Mesodermal cell (in vitro differentiated cells): ENCODE measurements at regions not wholly inside any gene's neighbourhood (a gene's known extent, or its start where the extent isn't known, plus 50 kb on each side); places are given as distances from the start of the nearest gene placed in this dataset.
"Not testable (repeated sequence)": the region's sequence is repeated elsewhere in the genome, so short reads cannot be mapped to it uniquely, and the experiment has no call there.

Experiments
- H3K27ac ChIP-seq: 2 replicates; pipeline ENCODE4 v1.7.0; 2013; ENCODE audit warnings: mild to moderate bottlenecking, low read depth, low read length, moderate library complexity; ENCODE audit not compliant: severe bottlenecking
- H3K36me3 ChIP-seq: 2 replicates; pipeline ENCODE4 v1.7.1; 2013; ENCODE audit warnings: mild to moderate bottlenecking, low read length, moderate library complexity; ENCODE audit not compliant: control insufficient read depth, insufficient read depth
- H3K4me1 ChIP-seq: one replicate; pipeline ENCODE4 v1.7.1; 2013; ENCODE audit warnings: mild to moderate bottlenecking, low read length; ENCODE audit not compliant: insufficient read depth, control insufficient read depth, poor library complexity, severe bottlenecking
- H3K4me3 ChIP-seq: 2 replicates; pipeline ENCODE4 v1.7.0; 2013; ENCODE audit warnings: low read length, control low read depth, mild to moderate bottlenecking; ENCODE audit not compliant: insufficient read depth, poor library complexity, severe bottlenecking; ENCODE audit errors: extremely low read depth
- H3K9me3 ChIP-seq: 2 replicates; pipeline ENCODE4 v1.7.1; 2013; ENCODE audit warnings: mild to moderate bottlenecking, low read length, moderate library complexity; ENCODE audit not compliant: control insufficient read depth
- WGBS, 2 experiments: methylation state at CpG; one replicate each; pipeline ENCODE4 v1.1.5; 2013; ENCODE audit warnings: missing lambda C conversion rate in 2 of 2; ENCODE audit not compliant: insufficient coverage in 2 of 2; 5-methylcytosine and 5-hydroxymethylcytosine counted together

DNA sequence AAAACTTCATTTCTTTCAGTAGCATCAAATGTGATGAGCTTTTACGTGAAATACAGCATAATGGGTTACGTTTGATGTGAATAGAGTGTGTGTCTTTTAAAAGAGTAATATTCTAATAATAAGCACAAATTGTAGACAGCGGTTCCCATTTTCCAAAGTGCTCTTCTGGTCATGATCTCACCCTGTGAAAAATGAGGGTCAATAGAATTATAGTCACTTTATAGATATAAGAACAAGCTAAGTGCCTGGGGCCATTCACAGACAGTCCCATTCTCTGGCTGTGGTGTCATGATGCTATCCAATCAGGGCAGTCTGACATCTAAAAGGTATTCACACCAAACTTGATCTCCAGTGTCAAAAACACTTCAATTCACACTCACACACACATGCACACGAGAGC lies 830.8 kb upstream of the AUTS2 start:
- Histone ChIP-seq H3K4me3 (no peak overlapping the region), H3K9me3 (peaks cover 8% of the 10 kb centered on the region), H3K27ac (no peak overlapping the region), H3K4me1 (no peaks in the 10 kb centered on the region), H3K36me3 (no peaks in the 10 kb centered on the region)
- 80 to 100% methylated on average over 1 of the region's 4 CpGs for WGBS, 2 experiments

DNA sequence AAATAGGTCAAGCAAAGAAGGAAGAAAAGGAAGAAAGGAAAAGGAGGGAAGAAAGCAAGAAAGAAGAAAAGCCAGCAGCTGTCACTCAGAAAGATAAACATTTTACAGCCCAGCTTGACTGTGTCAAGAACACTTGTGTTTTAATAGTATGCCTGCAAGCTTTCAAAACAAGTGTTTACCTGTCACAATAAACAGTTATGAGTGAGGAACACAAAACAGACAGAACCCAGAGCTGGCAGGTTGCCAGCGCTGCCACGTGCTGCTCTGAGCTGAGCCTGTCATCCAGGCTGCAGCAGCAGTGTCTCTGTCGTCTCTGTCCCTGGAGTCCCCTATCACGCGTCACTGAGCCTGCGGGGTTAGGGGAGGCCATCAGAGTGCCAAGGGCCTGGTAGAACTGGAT lies 827.6 kb upstream of the AUTS2 start:
- H3K27ac ChIP-seq, result peak overlapping the region; percentile 10

DNA sequence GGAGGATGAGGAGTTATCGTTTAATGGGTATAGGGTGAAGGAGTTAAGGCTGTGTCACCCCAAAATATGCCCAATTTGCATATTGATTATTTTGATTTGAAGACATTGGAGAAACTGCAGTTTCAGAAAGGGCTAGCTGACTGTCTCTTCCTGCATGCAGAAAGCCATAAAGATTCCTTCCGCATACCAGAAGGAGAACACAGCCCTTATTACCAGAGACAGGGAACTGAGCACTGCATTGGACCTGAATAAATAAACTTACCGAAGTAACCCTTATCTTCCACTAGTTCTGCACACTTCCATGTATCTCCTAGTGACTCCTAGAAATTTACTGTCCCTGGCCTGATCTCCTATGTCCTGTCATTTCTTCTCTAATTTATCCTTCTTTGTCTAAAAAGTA lies 821.9 kb upstream of the AUTS2 start:
- WGBS, 2 experiments, result 80 to 90% methylated on average over 2 to 3 of the region's 3 CpGs
- Histone ChIP-seq H3K4me3 (no peak overlapping the region), H3K27ac (no peak overlapping the region)

More for the DNA sequence above, 827.6 kb upstream of the AUTS2 start:
- Histone ChIP-seq H3K4me1 (no peaks in the 10 kb centered on the region), H3K4me3 (no peak overlapping the region), H3K9me3 (no peaks in the 10 kb centered on the region), H3K36me3 (no peaks in the 10 kb centered on the region)
- WGBS, 2 experiments, result 81 to 84% methylated on average over 6 of the region's 6 CpGs

DNA sequence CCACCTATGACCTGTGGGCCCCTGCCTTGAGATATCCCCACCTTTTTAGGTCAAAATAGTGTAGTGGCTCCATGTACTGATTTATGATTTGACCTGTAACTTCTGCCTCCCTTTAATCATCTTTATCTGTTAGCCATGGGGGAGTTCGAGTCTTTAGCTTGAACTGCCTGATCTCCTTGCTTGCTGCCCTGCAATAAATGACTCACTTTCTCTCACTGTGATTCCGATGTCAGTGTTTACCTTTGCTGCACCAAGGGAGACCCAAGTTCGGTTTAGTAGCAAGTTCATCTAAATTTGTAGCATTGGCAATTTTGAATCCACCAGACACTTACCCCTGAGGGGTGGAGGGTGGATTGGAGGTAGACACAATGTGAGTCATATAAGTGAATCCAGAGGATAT lies 814.6 kb upstream of the AUTS2 start:
- Histone ChIP-seq H3K4me3 (no peak overlapping the region), H3K9me3 (no peaks in the 10 kb centered on the region), H3K27ac (no peak overlapping the region), H3K4me1 (peaks cover 4% of the 10 kb centered on the region), H3K36me3 (no peaks in the 10 kb centered on the region)
- 70 to 73% methylated on average over 3 of the region's 3 CpGs for WGBS, 2 experiments

More for the DNA sequence above, 821.9 kb upstream of the AUTS2 start:
- Histone ChIP-seq H3K9me3 (no peaks in the 10 kb centered on the region), H3K36me3 (no peaks in the 10 kb centered on the region), H3K4me1 (peaks cover 5% of the 10 kb centered on the region)

DNA sequence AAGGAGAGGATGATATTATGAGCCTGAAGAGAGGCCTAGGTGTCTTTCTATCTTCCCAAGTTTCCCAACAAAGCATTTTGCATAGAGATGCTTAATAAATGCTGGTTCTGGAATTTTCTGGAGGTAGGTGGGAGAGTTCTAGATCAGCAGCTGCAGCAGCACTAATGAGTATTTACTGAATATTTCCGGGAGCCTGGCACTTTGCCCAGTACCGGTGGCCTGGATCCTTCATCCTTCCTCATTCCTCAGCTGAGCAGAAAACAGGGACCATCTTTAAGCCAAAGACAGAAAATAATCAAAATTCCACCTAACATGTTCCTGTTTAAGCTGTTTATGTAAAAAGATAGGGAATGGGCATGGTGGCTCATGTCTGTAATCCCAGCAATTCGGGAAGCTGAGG lies 813.2 kb upstream of the AUTS2 start:
- H3K27ac ChIP-seq, result no peak overlapping the region
- no peaks in the 10 kb centered on the region for H3K9me3 ChIP-seq
- H3K36me3 ChIP-seq, result no peaks in the 10 kb centered on the region
- H3K4me3 ChIP-seq, result no peak overlapping the region
- WGBS, 2 experiments, result no CpG with 5 or more reads among the region's 3 CpGs
- H3K4me1 ChIP-seq, result peaks cover 4% of the 10 kb centered on the region

DNA sequence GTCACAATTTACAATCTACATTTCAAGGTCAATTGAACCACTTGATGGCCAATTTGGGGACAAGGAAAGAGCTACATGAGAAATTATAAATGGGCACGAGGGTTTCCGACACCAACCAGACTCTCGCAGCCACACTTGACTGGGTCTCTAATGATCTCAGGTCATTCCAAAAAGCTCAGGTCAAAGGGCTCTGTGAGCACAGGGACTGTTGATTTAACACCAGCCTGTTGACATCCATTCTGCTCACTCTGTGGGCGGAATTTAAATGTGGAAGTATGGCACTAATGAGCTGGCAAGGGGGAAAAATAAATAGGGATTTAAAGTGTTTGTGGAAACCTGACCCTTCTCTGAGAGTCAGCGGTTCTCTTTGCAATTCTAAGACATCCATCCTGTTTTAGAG lies 810.7 kb upstream of the AUTS2 start:
- peaks cover 4% of the 10 kb centered on the region for H3K4me1 ChIP-seq
- H3K9me3 ChIP-seq, result no peaks in the 10 kb centered on the region
- H3K36me3 ChIP-seq, result no peaks in the 10 kb centered on the region
- 55 to 79% methylated on average over 2 to 4 of the region's 5 CpGs for WGBS, 2 experiments
- no peak overlapping the region for H3K4me3 ChIP-seq
- no peak overlapping the region for H3K27ac ChIP-seq

DNA sequence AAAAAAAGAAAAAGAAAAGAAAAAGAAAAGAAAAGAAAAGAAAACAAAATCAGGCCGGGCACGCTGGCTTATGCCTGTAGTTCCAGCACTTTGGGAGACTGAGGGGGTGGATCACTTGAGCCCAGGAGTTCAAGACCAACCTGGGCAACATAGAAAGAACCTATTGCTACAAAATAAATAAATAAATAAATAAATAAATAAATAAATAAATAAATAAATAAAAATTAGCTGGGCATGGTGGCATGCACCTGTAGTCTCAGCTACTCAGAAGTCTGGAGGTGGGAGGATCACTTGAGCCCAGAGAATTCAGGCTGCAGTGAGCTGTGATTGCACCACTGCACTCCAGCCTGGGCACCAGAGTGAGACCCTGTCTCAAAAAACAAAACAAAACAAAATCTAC lies 809.7 kb upstream of the AUTS2 start:
- H3K27ac ChIP-seq, H3K9me3 ChIP-seq, H3K4me1 ChIP-seq, H3K4me3 ChIP-seq, H3K36me3 ChIP-seq: not testable (repeated sequence)
- WGBS, 2 experiments, result no CpG with 5 or more reads among the region's 2 CpGs

DNA sequence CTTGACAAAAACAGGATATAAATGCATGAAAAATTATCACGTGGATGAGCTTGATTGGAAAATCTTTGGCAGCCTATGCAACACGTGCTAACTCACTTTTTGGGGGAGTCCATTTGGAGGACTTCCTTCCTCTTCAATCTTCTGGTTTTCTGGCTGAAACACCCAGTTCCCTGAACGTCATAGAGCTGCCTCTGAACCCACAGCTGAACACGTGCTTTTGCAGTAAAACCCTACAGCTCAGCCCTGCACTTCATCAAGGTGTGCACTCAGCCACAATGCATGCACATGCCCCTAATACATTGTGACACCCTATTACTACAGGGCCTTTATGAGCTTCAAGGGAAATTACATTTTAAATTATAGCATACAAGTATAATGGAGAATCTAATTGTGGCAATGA lies 808.7 kb upstream of the AUTS2 start:
- no peaks in the 10 kb centered on the region for H3K4me1 ChIP-seq
- no peak overlapping the region for H3K27ac ChIP-seq
- no peaks in the 10 kb centered on the region for H3K36me3 ChIP-seq
- 74 to 100% methylated on average over 2 to 3 of the region's 4 CpGs for WGBS, 2 experiments
- H3K4me3 ChIP-seq, result no peak overlapping the region
- no peaks in the 10 kb centered on the region for H3K9me3 ChIP-seq

DNA sequence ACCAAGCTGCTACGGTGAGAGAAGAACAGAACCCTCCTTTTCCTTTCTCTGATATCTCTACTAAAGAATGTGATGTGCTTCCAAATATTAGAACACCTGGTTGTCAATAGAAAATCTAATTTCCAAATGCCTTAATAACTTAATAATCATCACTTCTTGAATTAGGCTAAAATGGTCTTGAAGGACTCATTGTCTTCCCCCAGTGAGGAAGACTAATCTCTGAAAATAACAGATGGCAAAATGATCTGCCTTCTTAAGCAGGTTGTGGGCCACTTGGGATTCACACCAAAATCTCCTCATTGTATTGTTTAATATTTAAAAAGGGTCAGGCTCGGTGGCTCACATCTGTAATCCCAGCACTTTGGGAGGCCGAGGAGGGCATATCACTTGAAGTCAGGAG lies 805.9 kb upstream of the AUTS2 start:
- WGBS, 2 experiments, result 77% methylated on average over 2 of the region's 3 CpGs; no CpG with 5 or more reads in 1 of the 2 experiments
- Histone ChIP-seq H3K36me3 (no peaks in the 10 kb centered on the region), H3K4me3 (no peak overlapping the region), H3K27ac (no peak overlapping the region), H3K4me1 (no peaks in the 10 kb centered on the region), H3K9me3 (no peaks in the 10 kb centered on the region)

DNA sequence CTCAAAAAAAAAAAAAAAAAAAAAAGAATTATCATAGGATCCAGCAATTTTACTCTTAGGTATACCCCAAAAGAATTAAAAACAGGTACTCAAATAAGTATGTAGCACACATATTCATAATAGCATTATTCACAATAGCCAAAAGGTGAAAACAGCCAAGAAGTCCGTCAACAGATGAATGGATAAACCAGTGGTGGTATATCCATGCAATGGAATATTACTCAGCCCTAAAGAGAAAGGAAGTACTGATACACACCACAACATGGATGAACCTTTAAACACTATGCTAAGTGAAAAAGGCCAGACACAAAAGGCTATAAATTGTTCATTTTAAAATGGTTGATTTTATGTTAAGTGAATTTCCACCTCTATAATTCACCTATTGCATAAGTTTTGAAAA lies 804.8 kb upstream of the AUTS2 start:
- Histone ChIP-seq H3K4me1 (peaks cover 1% of the 10 kb centered on the region), H3K9me3 (no peaks in the 10 kb centered on the region), H3K27ac (no peak overlapping the region), H3K36me3 (no peaks in the 10 kb centered on the region), H3K4me3 (no peak overlapping the region)
- WGBS, 2 experiments, result no CpG with 5 or more reads among the region's 1 CpG

DNA sequence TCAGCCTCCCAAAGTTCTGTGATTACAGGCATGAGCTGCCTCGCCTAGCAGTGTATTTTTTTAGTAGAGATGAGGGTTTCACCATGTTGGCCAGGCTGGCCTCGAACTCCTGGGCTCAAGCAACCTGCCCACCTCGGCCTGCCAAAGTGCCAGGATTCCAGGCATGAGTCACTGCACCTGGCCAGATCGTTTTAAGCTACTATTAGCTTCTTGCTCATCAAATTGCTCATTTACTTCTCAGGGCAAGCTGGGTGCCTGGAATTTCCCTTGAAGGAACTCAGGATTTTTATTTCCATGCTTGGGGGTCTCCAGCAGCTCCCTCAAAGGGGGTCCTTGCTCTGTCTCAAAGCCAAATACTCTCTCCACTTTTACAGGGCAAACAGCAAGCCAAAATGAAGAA lies 798.0 kb upstream of the AUTS2 start:
- Histone ChIP-seq H3K36me3 (no peaks in the 10 kb centered on the region), H3K4me3 (no peak overlapping the region), H3K27ac (no peak overlapping the region), H3K9me3 (no peaks in the 10 kb centered on the region), H3K4me1 (peaks cover 3% of the 10 kb centered on the region)
- WGBS, 2 experiments, result 82 to 84% methylated on average over 4 of the region's 4 CpGs

DNA sequence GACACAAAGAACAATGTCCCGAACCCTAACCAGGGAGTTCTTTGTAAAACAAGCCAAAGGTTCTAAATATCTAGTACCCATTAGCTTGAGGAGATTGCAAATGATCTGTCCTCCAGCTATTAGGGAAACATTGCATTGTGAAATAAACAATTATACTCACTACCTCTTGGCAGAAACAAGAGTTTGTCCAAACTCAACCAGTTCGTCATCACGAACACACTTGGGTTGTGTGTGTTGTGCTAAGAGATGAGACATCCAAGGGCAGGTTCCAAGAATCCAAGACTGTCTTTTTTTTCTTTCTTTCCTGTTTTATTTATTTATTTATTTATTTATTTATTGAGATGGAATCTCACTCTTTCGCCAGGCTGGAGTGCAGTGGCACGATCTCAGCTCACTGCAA lies 793.1 kb upstream of the AUTS2 start:
- WGBS, 2 experiments, result 95 to 100% methylated on average over 1 to 2 of the region's 5 CpGs
- no peaks in the 10 kb centered on the region for H3K36me3 ChIP-seq
- no peak overlapping the region for H3K4me3 ChIP-seq
- no peak overlapping the region for H3K27ac ChIP-seq
- H3K9me3 ChIP-seq, result no peaks in the 10 kb centered on the region
- H3K4me1 ChIP-seq, result no peaks in the 10 kb centered on the region
